ENCODE measurements at regions not wholly inside any gene's neighbourhood (a gene's known extent, or its start where the extent isn't known, plus 50 kb on each side); places are given as distances from the start of the nearest gene placed in this dataset.

DNA sequence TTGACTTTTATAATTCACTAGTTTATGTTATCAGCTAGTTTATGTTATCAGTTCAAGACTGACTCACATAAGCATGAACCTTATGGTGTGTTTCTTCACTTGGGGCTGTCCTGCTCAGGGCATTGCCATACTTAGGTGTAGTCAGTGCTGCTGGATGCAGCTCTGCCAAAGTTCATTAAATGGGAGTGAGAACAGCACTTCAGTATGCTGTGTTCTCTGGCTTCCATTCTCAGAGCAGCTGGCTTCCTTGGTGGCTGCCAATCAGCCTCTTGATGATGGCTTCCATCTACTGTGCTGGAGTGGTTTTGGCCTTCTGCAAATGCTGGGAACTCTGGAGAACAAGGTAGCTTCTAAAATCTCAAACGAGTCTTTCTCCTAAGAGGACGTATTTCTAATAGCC, 170.7 kb downstream of the TDRD15 start:
- TF ChIP-seq CTCF (IDR thresholded peaks at IDR 0.05) (no peak), POLR2A (IDR thresholded peaks at IDR 0.05) (no peak)

Data from testis (tissue), 2 donors.